ENCODE measurements at regions not wholly inside any gene's neighbourhood (a gene's known extent, or its start where the extent isn't known, plus 50 kb on each side); places are given as distances from the start of the nearest gene placed in this dataset.
A peak's percentile ranks its signal among the peaks of the same experiment; 100 is the strongest.
"Not testable (repeated sequence)": the region's sequence is repeated elsewhere in the genome, so short reads cannot be mapped to it uniquely, and the experiment has no call there.

DNA sequence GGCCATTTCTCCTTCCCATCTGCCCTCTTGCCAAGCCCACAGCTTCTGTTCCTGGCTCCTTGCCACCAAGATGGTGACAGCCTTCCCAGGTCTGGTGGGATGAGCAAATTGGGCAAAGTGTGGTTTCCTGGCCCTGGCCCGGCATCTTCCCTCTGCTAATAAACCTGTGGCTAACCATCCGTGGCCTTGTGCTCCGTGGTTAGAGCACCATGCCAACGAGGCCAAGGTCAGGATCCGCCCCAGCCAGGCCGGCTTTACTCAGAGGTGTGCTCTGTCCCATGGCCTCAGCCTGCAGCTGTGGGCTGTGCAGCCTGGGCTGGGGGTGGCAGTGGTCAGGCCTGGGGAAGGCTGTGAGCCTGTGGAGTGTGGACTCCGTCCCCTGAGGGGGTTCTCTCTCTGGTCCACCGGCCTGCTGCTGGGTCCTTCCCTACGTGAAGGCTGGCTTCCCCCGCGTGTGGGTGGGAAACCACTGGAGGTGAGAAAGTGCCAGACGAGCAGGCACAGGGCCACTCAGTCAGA is 117.4 kb downstream of the VEGFA start:
- peak; percentile 82 for DNase-seq (ENCODE audit: low read depth)

- DNase-seq (ENCODE audit: low read depth): no peak
Measured at GRCh38 chr6:43886717-43887339, 116.8 kb downstream of the VEGFA start.

DNA sequence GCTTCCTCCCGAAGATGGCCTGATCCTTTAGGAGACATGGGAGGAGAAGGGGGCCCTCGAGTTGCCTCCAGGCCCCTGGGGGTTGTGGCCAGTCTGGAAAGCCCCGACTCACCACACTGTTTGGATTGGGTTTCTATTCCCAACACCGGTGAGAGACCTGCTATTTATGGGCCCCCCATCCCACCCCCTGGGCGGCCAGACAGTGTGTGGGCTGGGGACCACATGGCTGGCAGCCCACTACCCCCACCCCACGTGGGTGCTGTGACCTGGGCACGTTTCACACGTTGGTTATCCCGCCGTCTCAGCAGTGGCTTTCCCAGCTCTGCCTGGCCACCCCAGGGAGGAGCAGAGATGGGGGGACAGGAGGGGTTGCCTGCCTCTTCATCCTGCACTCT is 116.1 kb downstream of the VEGFA start:
- peak; percentile 49 for DNase-seq (ENCODE audit: low read depth)

DNA sequence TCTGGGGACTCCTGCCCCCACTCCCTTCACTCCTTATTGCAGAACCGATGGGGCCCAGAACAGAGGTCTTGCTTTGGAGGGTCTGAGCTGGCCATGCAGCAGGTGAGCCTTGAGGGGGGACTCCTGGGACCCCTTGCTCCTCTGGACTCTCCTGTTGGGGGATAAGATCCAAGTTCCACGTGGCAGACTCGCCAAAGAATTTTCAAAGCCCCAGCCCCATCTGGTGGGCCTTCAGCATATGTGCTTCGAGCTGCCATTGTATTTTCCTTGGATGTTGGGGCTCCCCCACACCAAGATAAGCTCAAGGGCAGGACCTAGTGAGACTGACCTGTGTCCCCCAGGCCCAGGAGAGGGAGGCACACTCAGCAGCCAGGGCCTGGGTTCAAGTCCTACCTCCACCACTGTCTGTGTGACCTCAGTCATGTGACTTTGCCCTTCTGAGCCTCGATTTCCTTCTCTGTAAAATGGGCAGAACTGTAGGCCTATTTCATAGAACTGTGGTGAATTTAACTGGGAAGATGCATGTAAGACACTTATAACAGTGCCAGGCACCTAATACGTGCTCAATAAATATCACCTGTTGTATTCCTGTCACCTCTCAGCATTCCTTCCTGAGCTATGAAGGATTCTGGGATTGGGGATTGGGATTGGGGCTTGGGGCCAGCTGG is 115.5 kb downstream of the VEGFA start:
- no peak for DNase-seq (ENCODE audit: low read depth)

DNA sequence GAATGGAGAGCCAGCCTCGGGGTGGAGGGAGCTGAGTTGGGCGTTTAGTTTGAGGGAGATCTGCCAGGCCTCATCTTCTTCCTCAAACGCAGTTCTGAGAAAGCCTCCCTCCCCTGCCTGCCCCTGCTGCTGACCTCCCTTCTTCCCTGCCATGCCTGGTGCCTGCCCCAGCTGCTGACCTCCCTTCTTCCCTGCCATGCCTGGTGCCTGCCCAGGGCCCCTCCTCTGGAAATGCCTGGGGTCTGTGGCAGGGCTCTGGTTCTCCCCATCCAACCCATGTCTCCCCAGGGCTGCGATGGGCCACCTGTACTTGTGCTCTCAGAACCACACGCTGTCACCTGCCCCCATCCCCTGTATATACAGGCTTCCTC is 114.6 kb downstream of the VEGFA start:
- no peak for DNase-seq (ENCODE audit: low read depth)

GRCh38 chr6:43883847-43884651 is 114.0 kb downstream of the VEGFA start:
- peak; percentile 19 for DNase-seq (ENCODE audit: low read depth)

- not testable (repeated sequence) for DNase-seq (ENCODE audit: low read depth)
Measured at GRCh38 chr6:43882690-43883448, 112.9 kb downstream of the VEGFA start.

DNA sequence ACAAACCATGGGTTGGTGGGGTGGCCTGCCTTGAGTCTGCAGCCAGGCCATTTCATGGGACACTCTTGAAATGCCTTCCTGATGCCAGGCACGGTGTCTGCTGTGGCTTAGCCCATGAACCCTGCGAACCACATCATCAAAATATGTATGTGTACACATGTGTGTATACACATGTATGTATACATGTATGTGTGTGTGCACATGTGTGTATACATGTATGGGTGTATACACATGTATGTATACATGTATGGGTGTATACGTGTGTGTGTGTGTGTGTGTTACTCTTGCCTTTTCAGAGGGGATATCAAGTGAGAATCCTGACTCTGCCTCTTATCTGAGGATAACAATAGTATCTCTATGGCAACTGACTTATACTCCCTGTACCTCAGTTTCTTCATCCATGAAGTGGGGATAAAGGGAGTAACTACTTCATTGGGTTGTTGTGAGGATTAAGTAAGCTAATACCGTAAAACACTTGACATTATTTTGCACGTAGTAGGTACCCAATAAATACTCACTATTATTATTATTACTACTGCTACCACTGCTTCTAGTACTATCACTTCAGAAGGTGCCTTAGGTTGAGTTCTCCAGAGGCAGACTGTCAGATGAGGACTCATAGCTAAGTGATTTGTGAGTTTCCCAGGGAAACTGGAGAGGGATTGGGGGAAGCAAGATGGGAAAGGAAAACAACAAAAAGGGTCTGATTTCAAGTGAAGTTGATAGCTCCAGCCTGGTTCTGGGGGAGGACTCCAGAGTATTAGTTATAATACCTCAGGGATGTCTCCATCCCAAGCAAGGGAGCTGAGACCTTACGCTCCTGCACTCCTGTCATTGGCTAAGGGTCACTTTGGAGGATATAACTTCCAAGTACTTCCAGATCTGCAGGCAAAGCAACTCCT is 110.5 kb downstream of the VEGFA start:
- no peak for DNase-seq (ENCODE audit: low read depth)

- DNase-seq (ENCODE audit: low read depth): no peak
Measured at GRCh38 chr6:43879722-43880121, 109.7 kb downstream of the VEGFA start.

DNA sequence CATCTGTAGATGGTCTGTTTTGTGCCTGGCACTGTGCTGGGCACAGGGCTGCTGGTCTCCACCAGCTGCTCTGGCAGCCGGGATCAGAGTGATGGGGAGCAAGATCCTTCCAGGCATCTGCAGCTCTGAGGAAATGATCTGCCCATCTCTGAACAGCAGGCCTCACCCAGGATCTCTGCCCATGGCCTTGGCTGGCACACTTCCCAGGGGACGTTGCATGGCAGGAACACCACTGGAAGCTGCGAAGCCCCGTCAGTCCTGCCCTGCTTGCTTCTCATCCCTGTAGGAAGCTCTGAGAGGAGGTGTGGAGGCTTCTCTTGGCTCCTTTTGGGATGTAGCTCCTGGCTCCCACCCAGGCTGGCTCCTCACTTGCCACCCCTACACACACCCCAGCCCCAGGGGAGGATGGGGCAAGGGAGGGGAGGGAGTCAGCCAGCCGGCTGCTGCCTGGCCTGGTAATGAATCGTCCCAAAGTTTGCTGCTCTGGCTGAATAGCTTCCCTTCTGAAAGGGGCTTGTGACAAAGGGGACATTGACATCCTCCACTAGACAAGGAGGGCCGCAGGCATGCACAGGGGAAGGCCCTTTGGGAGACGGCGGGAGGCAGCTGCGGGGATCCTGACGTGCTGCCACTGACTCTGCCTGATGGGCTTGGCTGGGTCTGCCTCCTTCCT is 108.9 kb downstream of the VEGFA start:
- DNase-seq (ENCODE audit: low read depth): peak; percentile 46

GRCh38 chr6:43878127-43878634 is 108.2 kb downstream of the VEGFA start:
- DNase-seq (ENCODE audit: low read depth): no peak

GRCh38 chr6:43877463-43878126 is 107.6 kb downstream of the VEGFA start:
- no peak for DNase-seq (ENCODE audit: low read depth)

DNA sequence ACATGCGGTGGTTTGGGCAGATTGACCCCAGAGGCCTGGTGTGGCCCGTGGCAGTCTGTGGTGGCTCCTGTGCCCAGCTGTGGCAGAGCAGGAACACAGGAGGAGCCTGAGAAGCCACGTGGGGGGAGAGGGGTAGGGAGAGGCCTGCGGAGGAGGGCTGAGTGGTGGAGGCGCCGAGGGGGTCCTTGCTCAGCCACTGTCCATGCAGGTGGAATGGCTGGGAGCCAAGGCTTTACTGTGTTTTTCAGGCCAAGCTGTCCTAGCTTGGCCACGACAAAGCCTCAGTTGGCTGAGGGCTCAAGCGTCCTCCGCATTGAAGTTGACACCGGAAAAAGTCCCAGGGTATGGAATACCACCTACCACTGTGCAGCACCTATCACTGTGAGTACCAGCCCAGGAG is 107.0 kb downstream of the VEGFA start:
- no peak for DNase-seq (ENCODE audit: low read depth)

- DNase-seq (ENCODE audit: low read depth): no peak
Measured at GRCh38 chr6:43876602-43877001, 106.6 kb downstream of the VEGFA start.

DNA sequence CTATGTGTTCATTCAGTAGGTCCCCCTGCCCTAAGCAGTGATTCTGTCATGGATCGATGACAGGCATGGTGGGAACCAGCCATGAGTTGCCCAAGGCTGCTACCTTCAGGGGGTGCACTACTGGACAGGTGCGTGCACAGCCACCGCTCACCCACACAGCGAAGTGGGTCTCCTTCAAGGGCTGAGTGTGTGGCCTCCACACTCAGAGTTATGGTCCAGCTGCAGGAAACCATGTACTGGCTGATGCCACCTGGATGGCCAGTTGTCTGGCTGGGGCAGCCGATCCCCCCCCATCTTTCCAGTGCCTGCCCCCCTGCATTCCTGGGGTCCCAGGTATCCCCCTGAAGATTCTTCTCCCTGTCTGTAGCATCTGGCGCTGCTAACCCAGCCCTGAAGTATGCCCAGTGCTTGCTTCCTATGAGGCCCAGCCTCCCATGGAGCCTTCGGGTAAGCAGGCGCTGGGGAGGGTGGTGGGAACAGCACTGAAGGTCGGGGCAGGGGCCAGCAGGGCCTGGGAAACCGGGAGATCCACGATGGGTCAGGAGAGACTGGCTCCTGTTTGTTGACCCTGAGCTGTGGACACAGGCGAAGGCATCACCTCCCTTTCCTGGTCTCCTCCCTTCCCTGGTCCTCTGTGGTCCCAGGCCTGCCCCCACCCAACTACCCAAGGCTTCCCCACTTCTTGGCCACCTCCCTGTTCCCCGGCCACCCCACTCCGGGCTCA is 106.0 kb downstream of the VEGFA start:
- no peak for DNase-seq (ENCODE audit: low read depth)

DNA sequence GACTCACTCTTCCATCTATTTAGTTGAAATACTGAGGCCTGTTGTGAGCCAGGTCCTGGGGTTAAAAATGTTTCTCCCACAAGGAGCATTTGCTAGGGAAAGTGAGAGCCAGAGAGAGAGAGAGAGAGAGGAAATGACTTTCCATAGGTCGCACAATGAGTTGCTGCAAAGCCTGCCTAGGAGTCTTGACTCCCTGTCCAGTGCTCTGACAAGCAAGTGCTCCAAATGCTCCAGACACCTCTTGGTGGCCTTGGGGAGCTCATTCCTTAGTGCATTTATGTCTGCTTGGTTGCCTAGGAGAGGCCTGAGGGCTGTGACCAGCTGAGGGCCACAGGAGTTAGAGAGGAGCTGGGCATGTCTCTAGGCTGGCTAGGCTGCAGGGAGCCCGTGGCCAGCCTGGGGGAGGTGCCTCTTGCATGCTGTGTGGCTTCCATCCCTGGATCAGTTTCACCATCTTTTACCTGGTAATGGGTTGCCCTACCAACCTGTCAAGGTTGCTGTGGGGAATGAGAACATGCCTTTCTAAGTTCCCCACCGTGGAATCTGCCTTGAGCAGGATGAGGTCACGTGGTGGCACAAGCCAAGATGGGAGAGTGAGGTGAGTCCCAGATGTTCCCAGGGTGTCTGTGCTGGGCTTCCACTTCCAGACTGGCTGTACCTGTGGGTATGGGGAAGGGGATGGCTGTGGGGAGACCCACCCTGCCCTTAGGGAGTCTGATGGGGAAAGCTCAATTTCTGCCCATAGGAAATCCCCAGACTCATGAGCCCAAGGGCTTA is 105.0 kb downstream of the VEGFA start:
- no peak for DNase-seq (ENCODE audit: low read depth)

- DNase-seq (ENCODE audit: low read depth): no peak
Measured at GRCh38 chr6:43873806-43874714, 104.0 kb downstream of the VEGFA start.
